ENCODE measurements at regions not wholly inside any gene's neighbourhood (a gene's known extent, or its start where the extent isn't known, plus 50 kb on each side); places are given as distances from the start of the nearest gene placed in this dataset.
A peak's percentile ranks its signal among the peaks of the same experiment; 100 is the strongest.

DNA sequence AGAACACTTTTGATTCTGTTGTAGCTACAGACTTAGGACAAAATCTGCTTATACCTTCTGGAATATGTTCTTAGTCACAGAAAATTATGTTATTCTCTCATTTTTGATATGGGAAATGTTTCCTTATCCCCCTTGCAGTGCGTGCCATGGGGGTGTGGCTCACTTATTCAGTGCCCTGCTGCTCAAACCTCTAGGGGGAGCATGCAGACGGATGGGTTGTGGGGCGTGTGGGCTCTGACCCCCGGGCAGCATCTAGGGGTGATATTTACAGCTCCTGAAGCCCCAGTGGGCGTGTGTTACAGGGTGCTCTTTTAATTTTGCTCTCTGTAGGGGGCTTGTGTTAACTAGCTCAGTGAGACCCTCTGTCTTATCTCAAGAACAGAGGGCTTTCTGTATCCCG is 61.3 kb upstream of the FERMT1 start:
- TF ChIP-seq, protein P1, sequence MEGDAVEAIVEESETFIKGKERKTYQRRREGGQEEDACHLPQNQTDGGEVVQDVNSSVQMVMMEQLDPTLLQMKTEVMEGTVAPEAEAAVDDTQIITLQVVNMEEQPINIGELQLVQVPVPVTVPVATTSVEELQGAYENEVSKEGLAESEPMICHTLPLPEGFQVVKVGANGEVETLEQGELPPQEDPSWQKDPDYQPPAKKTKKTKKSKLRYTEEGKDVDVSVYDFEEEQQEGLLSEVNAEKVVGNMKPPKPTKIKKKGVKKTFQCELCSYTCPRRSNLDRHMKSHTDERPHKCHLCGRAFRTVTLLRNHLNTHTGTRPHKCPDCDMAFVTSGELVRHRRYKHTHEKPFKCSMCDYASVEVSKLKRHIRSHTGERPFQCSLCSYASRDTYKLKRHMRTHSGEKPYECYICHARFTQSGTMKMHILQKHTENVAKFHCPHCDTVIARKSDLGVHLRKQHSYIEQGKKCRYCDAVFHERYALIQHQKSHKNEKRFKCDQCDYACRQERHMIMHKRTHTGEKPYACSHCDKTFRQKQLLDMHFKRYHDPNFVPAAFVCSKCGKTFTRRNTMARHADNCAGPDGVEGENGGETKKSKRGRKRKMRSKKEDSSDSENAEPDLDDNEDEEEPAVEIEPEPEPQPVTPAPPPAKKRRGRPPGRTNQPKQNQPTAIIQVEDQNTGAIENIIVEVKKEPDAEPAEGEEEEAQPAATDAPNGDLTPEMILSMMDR (IDR thresholded peaks at IDR 0.05; ENCODE audit: insufficient read depth, low read length, poor library complexity, severe bottlenecking): peak; percentile 42
- no peak overlapping the region for H3K4me3 ChIP-seq (replicated peaks; ENCODE audit: low read depth, low read length)
- H3K27me3 ChIP-seq (replicated peaks; ENCODE audit: control insufficient read depth, insufficient read depth, low read length): no peaks in the 10 kb centered on the region
- DNase-seq (ENCODE audit: extremely low read depth, insufficient read length): no peak
- no peaks in the 10 kb centered on the region for H3K36me3 ChIP-seq (ENCODE audit: control insufficient read depth, insufficient read depth, low read length)

DNA sequence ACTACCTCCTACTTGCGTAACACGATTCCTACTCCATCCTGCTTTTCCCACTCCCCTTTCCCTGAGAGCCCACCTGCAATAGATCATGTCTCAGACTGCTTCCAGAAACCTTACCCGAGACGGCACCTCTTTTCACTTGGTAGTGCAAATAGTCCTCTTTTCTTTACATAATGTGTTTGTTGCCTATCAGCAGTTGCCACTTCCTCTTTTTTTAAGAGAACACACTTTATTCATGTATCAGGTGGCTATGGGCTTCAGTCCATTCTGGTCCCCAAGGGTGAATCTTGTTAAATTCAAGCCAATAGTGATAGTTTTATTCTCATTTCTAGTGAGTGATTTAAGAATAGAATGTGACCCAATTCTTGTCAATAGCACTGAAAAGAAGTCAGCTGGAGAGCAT is 57.7 kb upstream of the FERMT1 start:
- TF ChIP-seq, protein P1 (IDR thresholded peaks at IDR 0.05; ENCODE audit: insufficient read depth, low read length, poor library complexity, severe bottlenecking): no peak
- no peak for DNase-seq (ENCODE audit: extremely low read depth, insufficient read length)
- Histone ChIP-seq H3K36me3 (ENCODE audit: control insufficient read depth, insufficient read depth, low read length) (no peaks in the 10 kb centered on the region), H3K27me3 (replicated peaks; ENCODE audit: control insufficient read depth, insufficient read depth, low read length) (no peaks in the 10 kb centered on the region), H3K4me3 (replicated peaks; ENCODE audit: low read depth, low read length) (no peak overlapping the region)

DNA sequence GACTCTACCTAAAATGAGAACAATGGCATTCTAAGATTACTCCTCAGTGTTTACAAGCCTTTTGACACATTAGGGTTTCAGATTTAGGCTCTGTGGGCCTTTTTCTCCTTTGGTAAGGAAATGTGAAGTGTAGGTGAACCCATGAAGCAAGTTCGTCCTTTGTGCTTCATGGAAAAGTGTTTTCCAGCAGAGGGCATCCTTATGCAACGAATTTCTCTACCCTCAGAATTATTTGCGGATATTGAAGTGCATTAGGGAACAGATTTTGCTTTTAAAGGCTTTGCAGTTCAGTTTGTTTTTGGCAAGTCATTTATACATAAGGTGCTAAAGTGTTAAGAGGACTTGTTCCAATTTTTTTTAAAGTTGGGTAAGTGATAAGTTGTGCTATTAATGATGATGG is 55.7 kb upstream of the FERMT1 start:
- TF ChIP-seq, protein P1 (IDR thresholded peaks at IDR 0.05; ENCODE audit: insufficient read depth, low read length, poor library complexity, severe bottlenecking): peak; percentile 35
- Histone ChIP-seq H3K27me3 (replicated peaks; ENCODE audit: control insufficient read depth, insufficient read depth, low read length) (no peaks in the 10 kb centered on the region), H3K36me3 (ENCODE audit: control insufficient read depth, insufficient read depth, low read length) (no peaks in the 10 kb centered on the region), H3K4me3 (replicated peaks; ENCODE audit: low read depth, low read length) (no peak overlapping the region)
- no peak for DNase-seq (ENCODE audit: extremely low read depth, insufficient read length)

GRCh38 chr20:6173481-6173880 is 50.7 kb upstream of the FERMT1 start:
- H3K36me3 ChIP-seq (ENCODE audit: control insufficient read depth, insufficient read depth, low read length): no peaks in the 10 kb centered on the region
- no peak overlapping the region for H3K4me3 ChIP-seq (replicated peaks; ENCODE audit: low read depth, low read length)
- no peaks in the 10 kb centered on the region for H3K27me3 ChIP-seq (replicated peaks; ENCODE audit: control insufficient read depth, insufficient read depth, low read length)
- TF ChIP-seq, protein P1 (IDR thresholded peaks at IDR 0.05; ENCODE audit: insufficient read depth, low read length, poor library complexity, severe bottlenecking): no peak
- no peak for DNase-seq (ENCODE audit: extremely low read depth, insufficient read length)

All from GM06990 (cell line).